H9 (cell line): ENCODE measurements at regions not wholly inside any gene's neighbourhood (a gene's known extent, or its start where the extent isn't known, plus 50 kb on each side); places are given as distances from the start of the nearest gene placed in this dataset.

ENCODE experiments used
- DNase-seq: peaks from one replicate; pipeline ENCODE4 v3.0.0-alpha.2; 2017
- H2AFZ ChIP-seq: one replicate; pipeline ENCODE4 v1.6.1; 2013; ENCODE audit warnings: mild to moderate bottlenecking, low read length, control low read depth, moderate library complexity
- H2AK5ac ChIP-seq: 2 replicates; pipeline ENCODE4 v1.6.1; 2013; ENCODE audit warnings: low read length, control low read depth, mixed read lengths; ENCODE audit not compliant: insufficient read length
- H2BK120ac ChIP-seq: one replicate; pipeline ENCODE4 v1.6.1; 2013; ENCODE audit warnings: low read depth, mild to moderate bottlenecking, low read length, control low read depth, inconsistent platforms; ENCODE audit not compliant: poor library complexity, severe bottlenecking
- H2BK12ac ChIP-seq: 2 replicates; pipeline ENCODE4 v1.6.1; 2013; ENCODE audit warnings: low read length, control low read depth, mixed read lengths, low read depth; ENCODE audit not compliant: insufficient read length
- H2BK15ac ChIP-seq: 2 replicates; pipeline ENCODE4 v1.6.1; 2013; ENCODE audit warnings: low read depth, low read length, control low read depth
- H2BK20ac ChIP-seq: one replicate; pipeline ENCODE4 v1.6.1; 2013; ENCODE audit warnings: low read depth, mild to moderate bottlenecking, low read length, control low read depth, inconsistent platforms; ENCODE audit not compliant: poor library complexity, severe bottlenecking
- H2BK5ac ChIP-seq: 2 replicates; pipeline ENCODE4 v1.6.1; 2013; ENCODE audit warnings: low read length, control low read depth, mixed read lengths; ENCODE audit not compliant: insufficient read length
- H3K14ac ChIP-seq: 2 replicates; pipeline ENCODE4 v1.6.1; 2013; ENCODE audit warnings: low read length, control low read depth; ENCODE audit not compliant: insufficient read depth
- H3K18ac ChIP-seq: 2 replicates; pipeline ENCODE4 v1.6.1; 2013; ENCODE audit warnings: low read depth, mild to moderate bottlenecking, mixed read lengths, low read length, control low read depth; ENCODE audit not compliant: insufficient read length
- H3K23ac ChIP-seq: 2 replicates; pipeline ENCODE4 v1.6.1; 2013; ENCODE audit warnings: low read length, control low read depth, mixed read lengths, low read depth; ENCODE audit not compliant: insufficient read length
- H3K23me2 ChIP-seq: 2 replicates; pipeline ENCODE4 v1.6.1; 2013; ENCODE audit warnings: low read depth, mild to moderate bottlenecking, mixed read lengths, low read length, control low read depth; ENCODE audit not compliant: insufficient read length, poor library complexity, severe bottlenecking
- H3K27ac ChIP-seq: 2 replicates; pipeline ENCODE4 v1.5.1; 2013; ENCODE audit warnings: low read length, control low read depth, mixed read lengths, low read depth; ENCODE audit not compliant: insufficient read length
- H3K27me3 ChIP-seq: 2 replicates; pipeline ENCODE4 v1.6.1; 2013; ENCODE audit warnings: low read length, control low read depth, inconsistent platforms; ENCODE audit not compliant: insufficient read depth
- H3K4ac ChIP-seq: 2 replicates; pipeline ENCODE4 v1.6.1; 2013; ENCODE audit warnings: low read depth, mild to moderate bottlenecking, control low read depth, inconsistent platforms, low read length, moderate library complexity
- H3K4me1 ChIP-seq: 2 replicates; pipeline ENCODE4 v1.6.1; 2013; ENCODE audit warnings: low read length, control low read depth, inconsistent platforms; ENCODE audit not compliant: insufficient read depth
- H3K4me2 ChIP-seq: 2 replicates; pipeline ENCODE4 v1.6.1; 2013; ENCODE audit warnings: low read length, control low read depth, mixed read lengths; ENCODE audit not compliant: insufficient read length, insufficient read depth
- H3K56ac ChIP-seq: 2 replicates; pipeline ENCODE4 v1.6.1; 2013; ENCODE audit warnings: low read depth, mild to moderate bottlenecking, mixed read lengths, low read length, control low read depth; ENCODE audit not compliant: insufficient read length
- H3K79me1 ChIP-seq: 2 replicates; pipeline ENCODE4 v1.6.1; 2013; ENCODE audit warnings: low read depth, mild to moderate bottlenecking, moderate library complexity, low read length, control low read depth, inconsistent platforms; ENCODE audit not compliant: insufficient read depth, poor library complexity, severe bottlenecking
- H3K79me2 ChIP-seq: 2 replicates; pipeline ENCODE4 v1.6.1; 2013; ENCODE audit warnings: low read length, control low read depth, inconsistent platforms; ENCODE audit not compliant: insufficient read depth
- H3K9ac ChIP-seq: 2 replicates; pipeline ENCODE4 v1.6.1; 2013; ENCODE audit warnings: low read length, control low read depth, mixed read lengths; ENCODE audit not compliant: insufficient read length; ENCODE audit errors: extremely low read depth
- H3K9me3 ChIP-seq: one replicate; pipeline ENCODE4 v1.6.1; 2013; ENCODE audit warnings: low read depth, low read length, inconsistent platforms; ENCODE audit not compliant: control insufficient read depth
- H3T11ph ChIP-seq: one replicate; pipeline ENCODE4 v1.6.1; 2013; ENCODE audit warnings: mild to moderate bottlenecking, low read length, control low read depth, inconsistent platforms
- H4K20me1 ChIP-seq: one replicate; pipeline ENCODE4 v1.6.1; 2013; ENCODE audit not compliant: control insufficient read depth, insufficient read length, insufficient read depth
- H4K5ac ChIP-seq: 2 replicates; pipeline ENCODE4 v1.6.1; 2013; ENCODE audit warnings: low read depth, mild to moderate bottlenecking, mixed read lengths, low read length, control low read depth; ENCODE audit not compliant: insufficient read length
- H4K8ac ChIP-seq: replicated peaks from 2 replicates; pipeline ENCODE4 v1.6.1; 2013; ENCODE audit warnings: low read length, control low read depth, mixed read lengths, low read depth; ENCODE audit not compliant: insufficient read length
- H4K91ac ChIP-seq: 2 replicates; pipeline ENCODE4 v1.6.1; 2013; ENCODE audit warnings: low read depth, mild to moderate bottlenecking, moderate library complexity, mixed read lengths, low read length, control low read depth; ENCODE audit not compliant: insufficient read length
- H3K27ac Mint-ChIP-seq, 3 experiments: 2 replicates in 2 of 3; 3 replicates in 1 of 3; pipeline ENCODE4 v1.8.0; 2020 to 2021; ENCODE audit warnings: mixed read lengths in 3 of 3, mild to moderate bottlenecking in 1 of 3, moderate library complexity in 1 of 3
- H3K27me3 Mint-ChIP-seq: 2 replicates; pipeline ENCODE4 v1.8.0; 2021; ENCODE audit warnings: low read depth, mild to moderate bottlenecking, moderate library complexity, mixed read lengths
- H3K36me3 Mint-ChIP-seq, 3 experiments: 2 replicates in 2 of 3; 3 replicates in 1 of 3; pipeline ENCODE4 v1.8.0; 2020 to 2021; ENCODE audit warnings: low read depth in 3 of 3, mixed read lengths in 3 of 3; ENCODE audit not compliant: insufficient read depth in 1 of 3
- H3K4me1 Mint-ChIP-seq, 2 experiments: 2 replicates each; pipeline ENCODE4 v1.8.0; 2020; ENCODE audit warnings: mixed read lengths in 2 of 2
- H3K4me3 Mint-ChIP-seq, 2 experiments: 2 replicates in 1 of 2; 3 replicates in 1 of 2; pipeline ENCODE4 v1.8.0; 2020 to 2021; ENCODE audit warnings: mild to moderate bottlenecking in 2 of 2, mixed read lengths in 2 of 2, moderate library complexity in 1 of 2
- H3K9me3 Mint-ChIP-seq, 2 experiments: 2 replicates in 1 of 2; 3 replicates in 1 of 2; pipeline ENCODE4 v1.8.0; 2020; ENCODE audit warnings: mild to moderate bottlenecking in 2 of 2, mixed read lengths in 2 of 2, moderate library complexity in 1 of 2
- CTCF ChIP-seq: fragments of 200-600 bp; sonication (generic); conservative IDR thresholded peaks from 3 replicates; pipeline ENCODE4 v1.8.0; 2021; ENCODE audit warnings: antibody characterized with exemption, mild to moderate bottlenecking
- WGBS: extraction: QIAGEN DNeasy Blood & Tissue Kit; methylation state at CpG from one replicate; pipeline ENCODE4 v1.1.7; 2013; ENCODE audit warnings: missing lambda C conversion rate, low lambda C conversion rate, mixed read lengths; ENCODE audit not compliant: insufficient read length; ENCODE audit errors: extremely low coverage; 5-methylcytosine and 5-hydroxymethylcytosine counted together

DNA sequence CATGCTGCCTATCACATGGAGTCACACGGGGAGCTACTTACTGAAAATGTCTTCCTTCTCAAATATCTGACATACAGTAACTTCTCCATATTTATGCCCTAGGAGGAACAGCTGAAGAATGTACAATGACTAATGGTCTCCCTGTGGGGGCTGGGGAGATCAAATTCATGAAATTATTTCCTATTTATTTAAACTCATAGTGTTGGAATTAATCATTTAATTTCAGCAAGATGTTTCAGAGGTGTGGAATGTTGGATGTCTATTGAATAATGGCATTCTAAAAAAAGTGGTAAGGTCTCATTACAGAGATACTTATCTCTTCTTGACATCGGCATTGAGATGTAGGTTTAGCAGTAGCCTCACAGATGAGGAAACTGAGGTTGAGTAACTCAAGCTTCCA, 214.3 kb upstream of the CDH11 start:
- Histone ChIP-seq H4K91ac (no peak overlapping the region), H3K23ac (no peak overlapping the region), H2BK15ac (no peak overlapping the region), H2BK12ac (no peak overlapping the region), H3T11ph (no peak overlapping the region), H3K56ac (no peak overlapping the region), H3K4ac (no peak overlapping the region), H3K27ac (no peak overlapping the region), H4K8ac (no peak overlapping the region), H3K23me2 (no peaks in the 10 kb centered on the region), H3K14ac (no peak overlapping the region), H2AFZ (no peak overlapping the region), H4K5ac (no peak overlapping the region), H3K4me2 (no peak overlapping the region), H3K18ac (no peak overlapping the region), H2BK5ac (no peak overlapping the region), H2BK20ac (no peak overlapping the region), H3K79me2 (no peaks in the 10 kb centered on the region), H3K9ac (no peak overlapping the region), H3K79me1 (no peaks in the 10 kb centered on the region), H2AK5ac (no peak overlapping the region), H3K9me3 (no peaks in the 10 kb centered on the region), H4K20me1 (no peaks in the 10 kb centered on the region), H2BK120ac (no peak overlapping the region), H3K27me3 (no peaks in the 10 kb centered on the region), H3K4me1 (peaks cover 5% of the 10 kb centered on the region; the same call in 1 of the 2 replicates)
- TF ChIP-seq CTCF, result no peak
- no peaks in the 10 kb centered on the region for H3K27me3 Mint-ChIP-seq
- no CpG with 5 or more reads among the region's 2 CpGs for WGBS
- H3K36me3 Mint-ChIP-seq, result no peaks in the 10 kb centered on the region; a peak in 1 of 7 replicates
- no peaks in the 10 kb centered on the region for H3K9me3 Mint-ChIP-seq
- no peak overlapping the region for H3K27ac Mint-ChIP-seq
- no peak for DNase-seq
- H3K4me3 Mint-ChIP-seq, result no peak overlapping the region
- peaks cover 7 to 9% of the 10 kb centered on the region in 2 experiments for H3K4me1 Mint-ChIP-seq
